Left lung (tissue), 4 donors: ENCODE measurements at regions not wholly inside any gene's neighbourhood (a gene's known extent, or its start where the extent isn't known, plus 50 kb on each side); places are given as distances from the start of the nearest gene placed in this dataset.

Source experiments
- ATAC-seq: fragments of 200-7000 bp; cut with Tn5 transposase; one replicate; pipeline ENCODE4 v1.9.1; 2020; ENCODE audit warnings: moderate library complexity
- DNase-seq, 4 donors: peaks; one replicate each; pipeline ENCODE4 v3.0.0-alpha.2; 2013 to 2020
- H3K27ac ChIP-seq, 2 donors: fragments of 200-600 bp; sonication (generic) in 1 of 2; one replicate each; pipeline versions ENCODE4 v1.5.0 to v1.8.0; 2020 to 2021
- H3K27me3 ChIP-seq, 2 donors: fragments of 200-600 bp; sonication (generic) in 1 of 2; one replicate each; pipeline versions ENCODE4 v1.5.0 to v1.8.0; 2020 to 2021
- H3K36me3 ChIP-seq, 2 donors: fragments of 200-600 bp; sonication (generic) in 1 of 2; one replicate each; pipeline versions ENCODE4 v1.5.0 to v1.8.0; 2020 to 2021
- H3K4me1 ChIP-seq, 2 donors: fragments of 200-600 bp; one replicate each; pipeline ENCODE4 v1.8.0; 2021
- H3K4me3 ChIP-seq, 2 donors: fragments of 200-600 bp; sonication (generic) in 1 of 2; one replicate each; pipeline versions ENCODE4 v1.5.0 to v1.8.0; 2020 to 2021; ENCODE audit warnings: mild to moderate bottlenecking in 1 of 2
- H3K9me3 ChIP-seq, 2 donors: fragments of 200-600 bp; sonication (generic) in 1 of 2; one replicate each; pipeline versions ENCODE4 v1.5.0 to v1.8.0; 2020 to 2021
- CTCF ChIP-seq, 2 donors: fragments of 200-600 bp; sonication (generic) in 1 of 2; IDR thresholded peaks; one replicate each; pipeline versions ENCODE4 v1.5.0 to v1.8.0; 2021; ENCODE audit warnings: antibody characterized with exemption in 2 of 2
- intact Hi-C, 2 donors: fragments of 100-400 bp; cut with DNase I; formaldehyde crosslinking; loops; one replicate each; pipeline versions ENCODE4 v1.11.2 to v1.14.2; 2022
- donor health status: DM: no; HTN: yes; CAD: no.
- donor health status: DM: no; HTN: no; CAD: no.

GRCh38 chr5:86824637-86825036 is 206.9 kb downstream of the COX7C start:
- Histone ChIP-seq H3K27me3 (no peaks in the 10 kb centered on the region), H3K9me3 (peaks cover 0 to 3% of the 10 kb centered on the region in 2 donors), H3K4me3 (no peak overlapping the region), H3K36me3 (no peaks in the 10 kb centered on the region), H3K4me1 (no peaks in the 10 kb centered on the region), H3K27ac (no peak overlapping the region)
- DNase-seq (peak in 1 of 4 donors; percentile 13), ATAC-seq (no peak)
- no peak for TF ChIP-seq CTCF (IDR thresholded peaks at IDR 0.05)
- intact Hi-C loops: no loop called here

- no peak for DNase-seq
- Histone ChIP-seq H3K27me3 (no peaks in the 10 kb centered on the region), H3K9me3 (peaks cover 0 to 3% of the 10 kb centered on the region in 2 donors), H3K4me3 (no peak overlapping the region), H3K36me3 (no peaks in the 10 kb centered on the region), H3K4me1 (no peaks in the 10 kb centered on the region), H3K27ac (no peak overlapping the region)
- ATAC-seq: no peak
- no peak for TF ChIP-seq CTCF (IDR thresholded peaks at IDR 0.05)
- intact Hi-C loops: no loop called here
Measured at GRCh38 chr5:86831128-86831527, 213.4 kb downstream of the COX7C start.

- no peaks in the 10 kb centered on the region for H3K9me3 ChIP-seq
- H3K4me3 ChIP-seq: no peak overlapping the region
- H3K27me3 ChIP-seq: no peaks in the 10 kb centered on the region
- ATAC-seq: no peak
- TF ChIP-seq CTCF (IDR thresholded peaks at IDR 0.05): no peak
- no peaks in the 10 kb centered on the region for H3K36me3 ChIP-seq
- no peaks in the 10 kb centered on the region for H3K4me1 ChIP-seq
- H3K27ac ChIP-seq: no peak overlapping the region
- no peak for DNase-seq
- intact Hi-C loops: no loop called here
Measured at GRCh38 chr5:86833868-86834267, 216.1 kb downstream of the COX7C start.

GRCh38 chr5:86837610-86838009 is 219.9 kb downstream of the COX7C start:
- DNase-seq (no peak), ATAC-seq (no peak)
- H3K4me3 ChIP-seq: no peak overlapping the region
- intact Hi-C loops: no loop called here
- no peaks in the 10 kb centered on the region for H3K4me1 ChIP-seq
- H3K9me3 ChIP-seq: no peaks in the 10 kb centered on the region
- H3K27ac ChIP-seq: no peak overlapping the region
- TF ChIP-seq CTCF (IDR thresholded peaks at IDR 0.05): no peak
- no peaks in the 10 kb centered on the region for H3K36me3 ChIP-seq
- H3K27me3 ChIP-seq: no peaks in the 10 kb centered on the region

- Histone ChIP-seq H3K4me1 (no peaks in the 10 kb centered on the region), H3K4me3 (no peak overlapping the region), H3K9me3 (no peaks in the 10 kb centered on the region), H3K27ac (no peak overlapping the region), H3K27me3 (no peaks in the 10 kb centered on the region), H3K36me3 (no peaks in the 10 kb centered on the region)
- ATAC-seq (no peak), DNase-seq (no peak)
- intact Hi-C loops: no loop called here
- no peak for TF ChIP-seq CTCF (IDR thresholded peaks at IDR 0.05)
Measured at GRCh38 chr5:86838083-86838482, 220.3 kb downstream of the COX7C start.
